Aorta (tissue), 5 donors: ENCODE measurements at regions not wholly inside any gene's neighbourhood (a gene's known extent, or its start where the extent isn't known, plus 50 kb on each side); places are given as distances from the start of the nearest gene placed in this dataset.

Experiments used
- ATAC-seq: fragments of 200-7000 bp; cut with Tn5 transposase; one replicate; pipeline ENCODE4 v1.9.1; 2022; ENCODE audit warnings: moderate library complexity; ENCODE audit not compliant: low FRiP score
- DNase-seq, 2 donors: peaks; one replicate each; pipeline ENCODE4 v3.0.0-alpha.2; 2020
- H3K27ac ChIP-seq, 2 donors: one replicate each; pipeline ENCODE4 v1.5.1; 2013; ENCODE audit warnings: low read length in 2 of 2, mild to moderate bottlenecking in 2 of 2, moderate library complexity in 2 of 2, control low read depth in 1 of 2, inconsistent platforms in 1 of 2, low read depth in 1 of 2
- H3K27me3 ChIP-seq, 2 donors: one replicate each; pipeline ENCODE4 v1.6.1; 2013; ENCODE audit warnings: control low read depth in 1 of 2, low read length in 1 of 2, mild to moderate bottlenecking in 1 of 2, moderate library complexity in 1 of 2; ENCODE audit not compliant: insufficient read depth in 2 of 2, control insufficient read depth in 1 of 2
- H3K36me3 ChIP-seq, 2 donors: one replicate each; pipeline ENCODE4 v1.6.1; 2013; ENCODE audit warnings: control low read depth in 1 of 2, low read length in 1 of 2, mild to moderate bottlenecking in 1 of 2; ENCODE audit not compliant: insufficient read depth in 2 of 2, control insufficient read depth in 1 of 2
- H3K4me1 ChIP-seq, 2 donors: one replicate each; pipeline ENCODE4 v1.6.1; 2013; ENCODE audit warnings: low read length in 2 of 2, control low read depth in 1 of 2, mild to moderate bottlenecking in 1 of 2, moderate library complexity in 1 of 2; ENCODE audit not compliant: insufficient read depth in 2 of 2, control insufficient read depth in 1 of 2
- H3K4me3 ChIP-seq, 2 donors: one replicate each; pipeline ENCODE4 v1.5.1; 2013; ENCODE audit warnings: low read length in 2 of 2, control low read depth in 1 of 2, mild to moderate bottlenecking in 1 of 2
- H3K9me3 ChIP-seq: one replicate; pipeline ENCODE4 v1.6.1; 2013; ENCODE audit warnings: mild to moderate bottlenecking, low read length; ENCODE audit not compliant: control insufficient read depth
- WGBS, 2 donors: extraction: QIAGEN DNeasy Blood & Tissue Kit; methylation state at CpG; one replicate each; pipeline ENCODE4 v1.1.7; 2013; 5-methylcytosine and 5-hydroxymethylcytosine counted together
- intact Hi-C, 2 donors: fragments of 100-400 bp; cut with DNase I; formaldehyde crosslinking; loops; one replicate each; pipeline versions ENCODE4 v1.14.2 to v1.15.0; 2022
- donor health status: healthy with polysubstance abuse.
- donor health status: Bipolar disorder and iron deficiency.
- donor health status: DM: no; HTN: no; CAD: no.
- donor health status: DM: no; HTN: no; CAD: no.
- donor health status: DM: yes; HTN: yes; CAD: no.

GRCh38 chr10:44089671-44090070 lies 295.2 kb downstream of the CXCL12 start:
- Histone ChIP-seq H3K36me3 (no peaks in the 10 kb centered on the region), H3K27ac (no peak overlapping the region), H3K4me3 (no peak overlapping the region), H3K9me3 (no peaks in the 10 kb centered on the region), H3K27me3 (no peaks in the 10 kb centered on the region), H3K4me1 (no peaks in the 10 kb centered on the region)
- WGBS, 2 donors: 46 to 73% methylated on average over 1 of the region's 1 CpG
- DNase-seq (no peak), ATAC-seq (no peak)
- intact Hi-C loops: no loop called here

- Histone ChIP-seq H3K4me1 (no peaks in the 10 kb centered on the region), H3K36me3 (no peaks in the 10 kb centered on the region), H3K27ac (no peak overlapping the region), H3K9me3 (no peaks in the 10 kb centered on the region), H3K4me3 (no peak overlapping the region), H3K27me3 (no peaks in the 10 kb centered on the region)
- ATAC-seq (no peak), DNase-seq (no peak)
- intact Hi-C loops: no loop called here
Measured at GRCh38 chr10:44087403-44087802, 297.5 kb downstream of the CXCL12 start.

GRCh38 chr10:44083719-44084400 lies 301.0 kb downstream of the CXCL12 start:
- DNase-seq: no peak
- ATAC-seq: no peak
- Histone ChIP-seq H3K9me3 (no peaks in the 10 kb centered on the region), H3K4me1 (no peaks in the 10 kb centered on the region), H3K27me3 (no peaks in the 10 kb centered on the region), H3K4me3 (no peak overlapping the region), H3K27ac (no peak overlapping the region), H3K36me3 (no peaks in the 10 kb centered on the region)
- intact Hi-C loops: no loop called here
- WGBS, 2 donors: 44 to 58% methylated on average over 3 of the region's 3 CpGs

GRCh38 chr10:44071479-44071878 lies 313.4 kb downstream of the CXCL12 start:
- H3K9me3 ChIP-seq: no peaks in the 10 kb centered on the region
- no peaks in the 10 kb centered on the region for H3K36me3 ChIP-seq
- no peak overlapping the region for H3K4me3 ChIP-seq
- no peaks in the 10 kb centered on the region for H3K27me3 ChIP-seq
- 0 to 1% methylated on average over 2 of the region's 2 CpGs for WGBS, 2 donors
- ATAC-seq (no peak), DNase-seq (no peak)
- intact Hi-C loops: loop anchor here in 1 of 2 donors (10.0 kb wide), 1 partner anchor 313 kb away; the partner anchor contains the start of gene CXCL12
- peak overlapping the region in 1 of 2 donors; percentile 76 for H3K27ac ChIP-seq
- no peaks in the 10 kb centered on the region for H3K4me1 ChIP-seq

- Histone ChIP-seq H3K4me3 (no peak overlapping the region), H3K27me3 (no peaks in the 10 kb centered on the region), H3K4me1 (no peaks in the 10 kb centered on the region), H3K9me3 (no peaks in the 10 kb centered on the region), H3K27ac (peak overlapping the region in 1 of 2 donors; percentile 70), H3K36me3 (no peaks in the 10 kb centered on the region)
- DNase-seq: peak; percentile 79 to 87
- ATAC-seq: peak; percentile 82
- intact Hi-C loops: loop anchor here in 1 of 2 donors (10.0 kb wide), 1 partner anchor 315 kb away; the partner anchor contains the start of gene CXCL12
- 16 to 17% methylated on average over 5 of the region's 5 CpGs for WGBS, 2 donors
Measured at GRCh38 chr10:44070282-44070681, 314.6 kb downstream of the CXCL12 start.

- Histone ChIP-seq H3K36me3 (no peaks in the 10 kb centered on the region), H3K9me3 (no peaks in the 10 kb centered on the region), H3K4me3 (no peak overlapping the region), H3K27me3 (no peaks in the 10 kb centered on the region), H3K4me1 (no peaks in the 10 kb centered on the region), H3K27ac (peak overlapping the region in 1 of 2 donors; percentile 64)
- ATAC-seq (no peak), DNase-seq (no peak)
- 31 to 43% methylated on average over 4 of the region's 4 CpGs for WGBS, 2 donors
- intact Hi-C loops: loop anchor here (5.0 to 10.0 kb wide), 2 partner anchors 107 to 245 kb away; no protein-coding TSS in a partner anchor
Measured at GRCh38 chr10:44069573-44069972, 315.3 kb downstream of the CXCL12 start.

GRCh38 chr10:44068716-44069482 lies 316.0 kb downstream of the CXCL12 start:
- intact Hi-C loops: loop anchor here (5.0 to 10.0 kb wide), 2 partner anchors 107 to 246 kb away; no protein-coding TSS in a partner anchor
- no peaks in the 10 kb centered on the region for H3K9me3 ChIP-seq
- peak overlapping the region in 1 of 2 donors; percentile 64 for H3K27ac ChIP-seq
- H3K27me3 ChIP-seq: no peaks in the 10 kb centered on the region
- DNase-seq (no peak), ATAC-seq (peak; percentile 40)
- H3K4me1 ChIP-seq: no peaks in the 10 kb centered on the region
- WGBS, 2 donors: 80 to 85% methylated on average over 10 of the region's 10 CpGs
- H3K36me3 ChIP-seq: no peaks in the 10 kb centered on the region
- no peak overlapping the region for H3K4me3 ChIP-seq

- no peaks in the 10 kb centered on the region for H3K36me3 ChIP-seq
- no peaks in the 10 kb centered on the region for H3K4me1 ChIP-seq
- DNase-seq: no peak
- H3K27me3 ChIP-seq: no peaks in the 10 kb centered on the region
- no peak overlapping the region for H3K27ac ChIP-seq
- no peak overlapping the region for H3K4me3 ChIP-seq
- no peak for ATAC-seq
- H3K9me3 ChIP-seq: no peaks in the 10 kb centered on the region
- intact Hi-C loops: loop anchor here (5.0 to 10.0 kb wide), 2 partner anchors 105 to 247 kb away; no protein-coding TSS in a partner anchor
- WGBS, 2 donors: 91 to 95% methylated on average over 2 of the region's 2 CpGs
Measured at GRCh38 chr10:44067432-44067831, 317.5 kb downstream of the CXCL12 start.
